Vagina (tissue), 2 donors: ENCODE measurements at regions not wholly inside any gene's neighbourhood (a gene's known extent, or its start where the extent isn't known, plus 50 kb on each side); places are given as distances from the start of the nearest gene placed in this dataset.

ENCODE experiments used
- POLR2A ChIP-seq, 2 donors: fragments of 450-650 bp; IDR thresholded peaks; one replicate each; pipeline ENCODE4 v1.6.1; 2017; ENCODE audit warnings: antibody characterized with exemption in 2 of 2, mild to moderate bottlenecking in 2 of 2, moderate library complexity in 2 of 2
- POLR2AphosphoS5 ChIP-seq, 2 donors: sonication (generic); formaldehyde crosslinking; IDR thresholded peaks; one replicate each; pipeline ENCODE4 v1.9.0; 2017; ENCODE audit warnings: antibody characterized with exemption in 2 of 2, mild to moderate bottlenecking in 2 of 2, low read depth in 1 of 2; ENCODE audit not compliant: insufficient read depth in 1 of 2
- TF ChIP-seq, protein P1 (sequence below), 3 experiments: fragments of 450-650 bp in 2 of 3; fragments of 200-600 bp in 1 of 3; sonication (generic) in 1 of 3; IDR thresholded peaks; one replicate each; pipeline ENCODE4 v1.5.1; 2017 to 2019; ENCODE audit warnings: antibody characterized with exemption in 3 of 3, mild to moderate bottlenecking in 2 of 3, moderate library complexity in 2 of 3

DNA sequence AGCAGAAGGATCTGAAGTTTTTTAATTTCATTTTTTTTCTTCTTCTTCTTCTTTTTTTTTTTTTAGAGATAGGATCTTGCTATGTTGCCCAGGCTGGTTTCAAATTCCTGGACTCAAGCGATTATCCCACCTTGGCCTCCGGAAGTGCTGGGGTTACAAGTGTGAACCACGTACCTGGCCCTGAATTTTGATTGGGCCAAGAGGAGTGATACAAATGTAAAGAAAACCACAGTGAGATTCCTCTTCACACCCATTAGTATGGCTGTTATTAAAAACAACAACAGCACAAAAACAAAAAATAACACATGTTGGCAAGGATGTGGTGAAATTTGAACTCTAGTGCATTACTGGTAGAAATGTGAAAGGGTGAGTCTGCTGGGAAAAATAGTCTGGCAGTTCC is 79.1 kb downstream of the KLF4 start:
- TF ChIP-seq, protein P1, sequence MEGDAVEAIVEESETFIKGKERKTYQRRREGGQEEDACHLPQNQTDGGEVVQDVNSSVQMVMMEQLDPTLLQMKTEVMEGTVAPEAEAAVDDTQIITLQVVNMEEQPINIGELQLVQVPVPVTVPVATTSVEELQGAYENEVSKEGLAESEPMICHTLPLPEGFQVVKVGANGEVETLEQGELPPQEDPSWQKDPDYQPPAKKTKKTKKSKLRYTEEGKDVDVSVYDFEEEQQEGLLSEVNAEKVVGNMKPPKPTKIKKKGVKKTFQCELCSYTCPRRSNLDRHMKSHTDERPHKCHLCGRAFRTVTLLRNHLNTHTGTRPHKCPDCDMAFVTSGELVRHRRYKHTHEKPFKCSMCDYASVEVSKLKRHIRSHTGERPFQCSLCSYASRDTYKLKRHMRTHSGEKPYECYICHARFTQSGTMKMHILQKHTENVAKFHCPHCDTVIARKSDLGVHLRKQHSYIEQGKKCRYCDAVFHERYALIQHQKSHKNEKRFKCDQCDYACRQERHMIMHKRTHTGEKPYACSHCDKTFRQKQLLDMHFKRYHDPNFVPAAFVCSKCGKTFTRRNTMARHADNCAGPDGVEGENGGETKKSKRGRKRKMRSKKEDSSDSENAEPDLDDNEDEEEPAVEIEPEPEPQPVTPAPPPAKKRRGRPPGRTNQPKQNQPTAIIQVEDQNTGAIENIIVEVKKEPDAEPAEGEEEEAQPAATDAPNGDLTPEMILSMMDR (IDR thresholded peaks at IDR 0.05): no peak
- TF ChIP-seq POLR2A (IDR thresholded peaks at IDR 0.05) (no peak), POLR2AphosphoS5 (IDR thresholded peaks at IDR 0.05; ENCODE audit: insufficient read depth in 1 of 2, low read depth in 1 of 2) (no peak)
